ENCODE measurements at regions not wholly inside any gene's neighbourhood (a gene's known extent, or its start where the extent isn't known, plus 50 kb on each side); places are given as distances from the start of the nearest gene placed in this dataset.

- TF ChIP-seq, protein P1, sequence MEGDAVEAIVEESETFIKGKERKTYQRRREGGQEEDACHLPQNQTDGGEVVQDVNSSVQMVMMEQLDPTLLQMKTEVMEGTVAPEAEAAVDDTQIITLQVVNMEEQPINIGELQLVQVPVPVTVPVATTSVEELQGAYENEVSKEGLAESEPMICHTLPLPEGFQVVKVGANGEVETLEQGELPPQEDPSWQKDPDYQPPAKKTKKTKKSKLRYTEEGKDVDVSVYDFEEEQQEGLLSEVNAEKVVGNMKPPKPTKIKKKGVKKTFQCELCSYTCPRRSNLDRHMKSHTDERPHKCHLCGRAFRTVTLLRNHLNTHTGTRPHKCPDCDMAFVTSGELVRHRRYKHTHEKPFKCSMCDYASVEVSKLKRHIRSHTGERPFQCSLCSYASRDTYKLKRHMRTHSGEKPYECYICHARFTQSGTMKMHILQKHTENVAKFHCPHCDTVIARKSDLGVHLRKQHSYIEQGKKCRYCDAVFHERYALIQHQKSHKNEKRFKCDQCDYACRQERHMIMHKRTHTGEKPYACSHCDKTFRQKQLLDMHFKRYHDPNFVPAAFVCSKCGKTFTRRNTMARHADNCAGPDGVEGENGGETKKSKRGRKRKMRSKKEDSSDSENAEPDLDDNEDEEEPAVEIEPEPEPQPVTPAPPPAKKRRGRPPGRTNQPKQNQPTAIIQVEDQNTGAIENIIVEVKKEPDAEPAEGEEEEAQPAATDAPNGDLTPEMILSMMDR (IDR thresholded peaks at IDR 0.05 in 2 of 3, conservative IDR thresholded peaks at IDR 0.05 in 1 of 3; ENCODE audit: control insufficient read depth in 2 of 3, extremely low read depth in 1 of 3, insufficient read depth in 1 of 3, low read depth in 3 of 3, low read length in 3 of 3) = no peak
- TF ChIP-seq CBX3 (IDR thresholded peaks at IDR 0.05; ENCODE audit: borderline replicate concordance, low read depth) = no peak
- no peak for TF ChIP-seq JUNB (IDR thresholded peaks at IDR 0.05)
- TF ChIP-seq KDM1A (IDR thresholded peaks at IDR 0.05; ENCODE audit: borderline replicate concordance) = no peak
- TF ChIP-seq SIX5 (IDR thresholded peaks at IDR 0.05; ENCODE audit: low read depth, low read length, severe bottlenecking) = no peak
- TF ChIP-seq, protein P2, sequence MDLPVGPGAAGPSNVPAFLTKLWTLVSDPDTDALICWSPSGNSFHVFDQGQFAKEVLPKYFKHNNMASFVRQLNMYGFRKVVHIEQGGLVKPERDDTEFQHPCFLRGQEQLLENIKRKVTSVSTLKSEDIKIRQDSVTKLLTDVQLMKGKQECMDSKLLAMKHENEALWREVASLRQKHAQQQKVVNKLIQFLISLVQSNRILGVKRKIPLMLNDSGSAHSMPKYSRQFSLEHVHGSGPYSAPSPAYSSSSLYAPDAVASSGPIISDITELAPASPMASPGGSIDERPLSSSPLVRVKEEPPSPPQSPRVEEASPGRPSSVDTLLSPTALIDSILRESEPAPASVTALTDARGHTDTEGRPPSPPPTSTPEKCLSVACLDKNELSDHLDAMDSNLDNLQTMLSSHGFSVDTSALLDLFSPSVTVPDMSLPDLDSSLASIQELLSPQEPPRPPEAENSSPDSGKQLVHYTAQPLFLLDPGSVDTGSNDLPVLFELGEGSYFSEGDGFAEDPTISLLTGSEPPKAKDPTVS (IDR thresholded peaks at IDR 0.05; ENCODE audit: low read depth, low read length) = no peak
- TF ChIP-seq, protein P3, sequence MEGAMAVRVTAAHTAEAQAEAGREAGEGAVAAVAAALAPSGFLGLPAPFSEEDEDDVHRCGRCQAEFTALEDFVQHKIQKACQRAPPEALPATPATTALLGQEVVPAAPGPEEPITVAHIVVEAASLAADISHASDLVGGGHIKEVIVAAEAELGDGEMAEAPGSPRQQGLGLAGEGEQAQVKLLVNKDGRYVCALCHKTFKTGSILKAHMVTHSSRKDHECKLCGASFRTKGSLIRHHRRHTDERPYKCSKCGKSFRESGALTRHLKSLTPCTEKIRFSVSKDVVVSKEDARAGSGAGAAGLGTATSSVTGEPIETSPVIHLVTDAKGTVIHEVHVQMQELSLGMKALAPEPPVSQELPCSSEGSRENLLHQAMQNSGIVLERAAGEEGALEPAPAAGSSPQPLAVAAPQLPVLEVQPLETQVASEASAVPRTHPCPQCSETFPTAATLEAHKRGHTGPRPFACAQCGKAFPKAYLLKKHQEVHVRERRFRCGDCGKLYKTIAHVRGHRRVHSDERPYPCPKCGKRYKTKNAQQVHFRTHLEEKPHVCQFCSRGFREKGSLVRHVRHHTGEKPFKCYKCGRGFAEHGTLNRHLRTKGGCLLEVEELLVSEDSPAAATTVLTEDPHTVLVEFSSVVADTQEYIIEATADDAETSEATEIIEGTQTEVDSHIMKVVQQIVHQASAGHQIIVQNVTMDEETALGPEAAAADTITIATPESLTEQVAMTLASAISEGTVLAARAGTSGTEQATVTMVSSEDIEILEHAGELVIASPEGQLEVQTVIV (IDR thresholded peaks at IDR 0.05; ENCODE audit: borderline replicate concordance, partially characterized antibody) = no peak
- no peak for TF ChIP-seq ZBTB40 (IDR thresholded peaks at IDR 0.05; ENCODE audit: borderline replicate concordance)
- TF ChIP-seq CBX5 (IDR thresholded peaks at IDR 0.05; ENCODE audit: low read depth) = no peak
- TF ChIP-seq RBBP5 (conservative IDR thresholded peaks at IDR 0.05) = no peak
- TF ChIP-seq TCF3 (IDR thresholded peaks at IDR 0.05; ENCODE audit: borderline replicate concordance, insufficient read depth, low read depth, low read length) = no peak
Measured at GRCh38 chrX:33969105-33969504, 163.0 kb downstream of the FAM47A start (continued).
